Epithelial cell of proximal tubule (primary cell): ENCODE measurements at regions not wholly inside any gene's neighbourhood (a gene's known extent, or its start where the extent isn't known, plus 50 kb on each side); places are given as distances from the start of the nearest gene placed in this dataset.

Source experiments
- DNase-seq: peaks from one replicate; pipeline ENCODE4 v3.0.0-alpha.2; 2011; ENCODE audit warnings: low read depth
- H3K4me3 ChIP-seq: 2 replicates; pipeline ENCODE4 v1.5.1; 2011; ENCODE audit warnings: low read depth, mild to moderate bottlenecking, low read length
- TF ChIP-seq, protein P1 (sequence below): conservative IDR thresholded peaks from 2 replicates; pipeline ENCODE4 v1.5.1; 2012; ENCODE audit warnings: low read depth, mild to moderate bottlenecking, low read length

- TF ChIP-seq, protein P1, sequence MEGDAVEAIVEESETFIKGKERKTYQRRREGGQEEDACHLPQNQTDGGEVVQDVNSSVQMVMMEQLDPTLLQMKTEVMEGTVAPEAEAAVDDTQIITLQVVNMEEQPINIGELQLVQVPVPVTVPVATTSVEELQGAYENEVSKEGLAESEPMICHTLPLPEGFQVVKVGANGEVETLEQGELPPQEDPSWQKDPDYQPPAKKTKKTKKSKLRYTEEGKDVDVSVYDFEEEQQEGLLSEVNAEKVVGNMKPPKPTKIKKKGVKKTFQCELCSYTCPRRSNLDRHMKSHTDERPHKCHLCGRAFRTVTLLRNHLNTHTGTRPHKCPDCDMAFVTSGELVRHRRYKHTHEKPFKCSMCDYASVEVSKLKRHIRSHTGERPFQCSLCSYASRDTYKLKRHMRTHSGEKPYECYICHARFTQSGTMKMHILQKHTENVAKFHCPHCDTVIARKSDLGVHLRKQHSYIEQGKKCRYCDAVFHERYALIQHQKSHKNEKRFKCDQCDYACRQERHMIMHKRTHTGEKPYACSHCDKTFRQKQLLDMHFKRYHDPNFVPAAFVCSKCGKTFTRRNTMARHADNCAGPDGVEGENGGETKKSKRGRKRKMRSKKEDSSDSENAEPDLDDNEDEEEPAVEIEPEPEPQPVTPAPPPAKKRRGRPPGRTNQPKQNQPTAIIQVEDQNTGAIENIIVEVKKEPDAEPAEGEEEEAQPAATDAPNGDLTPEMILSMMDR = no peak
- no peak overlapping the region for H3K4me3 ChIP-seq
- DNase-seq = no peak
These were observed 69.1 kb downstream of the OTP start for GRCh38 chr5:77569409-77569808.

DNA sequence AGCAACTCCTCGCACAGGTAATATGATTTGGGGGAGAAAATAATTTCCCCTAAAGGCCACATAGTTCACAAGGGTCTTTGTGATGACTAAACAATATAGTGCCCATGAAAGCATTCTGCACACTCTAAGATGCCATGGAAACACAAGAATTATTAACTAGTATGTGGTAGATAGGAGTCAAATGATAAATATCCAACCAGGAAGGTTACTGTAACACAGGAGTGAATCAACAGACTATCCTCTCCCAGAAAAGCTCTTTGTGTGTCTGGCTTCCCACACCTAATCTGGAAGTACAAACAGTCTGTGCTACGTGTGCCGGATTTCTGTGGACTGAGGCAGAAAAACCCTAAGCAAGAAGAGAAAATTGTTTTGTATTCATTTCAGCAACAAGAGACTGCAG is 70.0 kb downstream of the OTP start:
- TF ChIP-seq, protein P1 = no peak
- DNase-seq = no peak
- H3K4me3 ChIP-seq = no peak overlapping the region

- no peak for DNase-seq
- H3K4me3 ChIP-seq = no peak overlapping the region
- TF ChIP-seq, protein P1 = no peak
These were observed 70.4 kb downstream of the OTP start for GRCh38 chr5:77568082-77568481.

DNA sequence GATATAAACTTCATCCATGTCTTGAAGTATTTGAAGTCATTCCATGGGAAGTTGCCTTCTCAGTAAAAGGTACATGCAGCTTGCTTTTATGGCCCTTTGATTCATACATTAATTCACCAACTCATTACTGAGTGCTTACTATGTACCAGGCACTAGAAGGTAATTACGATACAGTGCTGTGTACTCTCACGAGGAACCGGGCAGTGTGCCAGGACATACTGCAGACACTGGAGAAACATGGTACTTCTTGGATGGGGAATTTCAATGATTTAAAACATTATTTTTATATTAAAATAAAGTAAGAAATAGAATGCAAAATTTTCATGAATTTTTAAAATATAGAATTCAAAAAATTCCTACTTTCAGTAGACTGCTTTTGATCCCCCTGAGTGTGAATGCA is 71.4 kb upstream of the WDR41 start:
- H3K4me3 ChIP-seq = no peak overlapping the region
- TF ChIP-seq, protein P1 = no peak
- no peak for DNase-seq

- DNase-seq = no peak
- TF ChIP-seq, protein P1 = no peak
- no peak overlapping the region for H3K4me3 ChIP-seq
These were observed 69.8 kb upstream of the WDR41 start for GRCh38 chr5:77561965-77562364.

GRCh38 chr5:77560677-77561263 is 68.7 kb upstream of the WDR41 start:
- no peak for DNase-seq
- no peak overlapping the region for H3K4me3 ChIP-seq
- TF ChIP-seq, protein P1 = peak; percentile 69

DNA sequence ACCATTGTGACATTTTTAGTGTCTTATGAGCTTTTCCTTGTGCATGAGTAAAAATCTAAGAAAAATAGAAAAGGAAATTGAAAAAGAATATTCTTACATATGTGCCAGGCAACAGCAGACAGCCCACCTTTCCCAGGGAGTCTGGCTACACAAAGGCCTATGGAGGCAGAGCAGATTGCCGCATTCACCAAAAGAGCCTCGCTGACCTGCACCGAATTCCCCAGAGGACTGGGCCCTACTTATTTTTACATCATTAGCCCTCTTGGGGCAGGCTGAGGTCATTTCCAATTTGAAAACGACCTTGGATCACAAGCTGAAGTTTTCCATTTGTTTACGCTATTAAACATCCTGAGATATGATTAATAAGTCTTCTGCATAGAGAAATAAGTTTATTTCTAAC is 66.2 kb upstream of the WDR41 start:
- no peak for DNase-seq
- TF ChIP-seq, protein P1 = no peak
- H3K4me3 ChIP-seq = no peak overlapping the region
